ENCODE measurements at regions not wholly inside any gene's neighbourhood (a gene's known extent, or its start where the extent isn't known, plus 50 kb on each side); places are given as distances from the start of the nearest gene placed in this dataset.

DNA sequence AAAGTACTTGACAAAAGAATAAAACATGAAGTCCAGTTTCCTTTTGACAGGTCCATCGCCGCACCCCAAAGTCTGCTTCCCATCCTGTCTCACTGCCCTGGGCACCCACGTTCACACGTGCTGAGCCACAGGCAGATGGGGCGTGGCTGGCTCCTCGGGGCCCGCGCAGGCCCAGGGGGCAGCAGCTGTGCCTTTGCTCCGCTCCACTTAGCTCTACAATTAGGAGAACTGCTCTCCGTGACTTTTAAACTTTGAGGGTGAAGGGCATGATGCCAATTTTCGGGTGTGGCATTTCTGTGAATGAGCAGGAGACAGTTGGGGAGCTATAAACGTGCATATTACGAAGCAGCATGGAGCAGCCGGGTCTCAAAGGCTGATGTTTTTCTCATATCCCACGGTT, 152.4 kb downstream of the TDRD15 start:
- TF ChIP-seq, protein P1, sequence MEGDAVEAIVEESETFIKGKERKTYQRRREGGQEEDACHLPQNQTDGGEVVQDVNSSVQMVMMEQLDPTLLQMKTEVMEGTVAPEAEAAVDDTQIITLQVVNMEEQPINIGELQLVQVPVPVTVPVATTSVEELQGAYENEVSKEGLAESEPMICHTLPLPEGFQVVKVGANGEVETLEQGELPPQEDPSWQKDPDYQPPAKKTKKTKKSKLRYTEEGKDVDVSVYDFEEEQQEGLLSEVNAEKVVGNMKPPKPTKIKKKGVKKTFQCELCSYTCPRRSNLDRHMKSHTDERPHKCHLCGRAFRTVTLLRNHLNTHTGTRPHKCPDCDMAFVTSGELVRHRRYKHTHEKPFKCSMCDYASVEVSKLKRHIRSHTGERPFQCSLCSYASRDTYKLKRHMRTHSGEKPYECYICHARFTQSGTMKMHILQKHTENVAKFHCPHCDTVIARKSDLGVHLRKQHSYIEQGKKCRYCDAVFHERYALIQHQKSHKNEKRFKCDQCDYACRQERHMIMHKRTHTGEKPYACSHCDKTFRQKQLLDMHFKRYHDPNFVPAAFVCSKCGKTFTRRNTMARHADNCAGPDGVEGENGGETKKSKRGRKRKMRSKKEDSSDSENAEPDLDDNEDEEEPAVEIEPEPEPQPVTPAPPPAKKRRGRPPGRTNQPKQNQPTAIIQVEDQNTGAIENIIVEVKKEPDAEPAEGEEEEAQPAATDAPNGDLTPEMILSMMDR (IDR thresholded peaks at IDR 0.05): no peak
- DNase-seq (no peak), ATAC-seq (no peak)
- H3K4me3 ChIP-seq (ENCODE audit: low read length): no peak overlapping the region
- Mint-ChIP-seq H3K9me3 (no peaks in the 10 kb centered on the region), H3K27me3 (ENCODE audit: low read depth in 2 of 2) (no peaks in the 10 kb centered on the region), H3K27ac (no peak overlapping the region), H3K36me3 (no peaks in the 10 kb centered on the region), H3K4me3 (no peak overlapping the region), H3K4me1 (no peaks in the 10 kb centered on the region)
- no peaks in the 10 kb centered on the region for H3K4me1 ChIP-seq (ENCODE audit: control insufficient read depth, insufficient read depth, low read length)
- no peaks in the 10 kb centered on the region for H3K9me3 ChIP-seq (ENCODE audit: control insufficient read depth, insufficient read depth, low read length)
- WGBS (ENCODE audit: insufficient coverage): 82% methylated on average over 15 of the region's 15 CpGs
- H3K36me3 ChIP-seq (ENCODE audit: control insufficient read depth, insufficient read depth, low read length): no peaks in the 10 kb centered on the region
- intact Hi-C loops (cut with micrococcal nuclease): no loop called here
- no peak overlapping the region for H3K27ac ChIP-seq (ENCODE audit: low read length)
- no peaks in the 10 kb centered on the region for H3K27me3 ChIP-seq (ENCODE audit: control insufficient read depth, insufficient read depth, low read length)

DNA sequence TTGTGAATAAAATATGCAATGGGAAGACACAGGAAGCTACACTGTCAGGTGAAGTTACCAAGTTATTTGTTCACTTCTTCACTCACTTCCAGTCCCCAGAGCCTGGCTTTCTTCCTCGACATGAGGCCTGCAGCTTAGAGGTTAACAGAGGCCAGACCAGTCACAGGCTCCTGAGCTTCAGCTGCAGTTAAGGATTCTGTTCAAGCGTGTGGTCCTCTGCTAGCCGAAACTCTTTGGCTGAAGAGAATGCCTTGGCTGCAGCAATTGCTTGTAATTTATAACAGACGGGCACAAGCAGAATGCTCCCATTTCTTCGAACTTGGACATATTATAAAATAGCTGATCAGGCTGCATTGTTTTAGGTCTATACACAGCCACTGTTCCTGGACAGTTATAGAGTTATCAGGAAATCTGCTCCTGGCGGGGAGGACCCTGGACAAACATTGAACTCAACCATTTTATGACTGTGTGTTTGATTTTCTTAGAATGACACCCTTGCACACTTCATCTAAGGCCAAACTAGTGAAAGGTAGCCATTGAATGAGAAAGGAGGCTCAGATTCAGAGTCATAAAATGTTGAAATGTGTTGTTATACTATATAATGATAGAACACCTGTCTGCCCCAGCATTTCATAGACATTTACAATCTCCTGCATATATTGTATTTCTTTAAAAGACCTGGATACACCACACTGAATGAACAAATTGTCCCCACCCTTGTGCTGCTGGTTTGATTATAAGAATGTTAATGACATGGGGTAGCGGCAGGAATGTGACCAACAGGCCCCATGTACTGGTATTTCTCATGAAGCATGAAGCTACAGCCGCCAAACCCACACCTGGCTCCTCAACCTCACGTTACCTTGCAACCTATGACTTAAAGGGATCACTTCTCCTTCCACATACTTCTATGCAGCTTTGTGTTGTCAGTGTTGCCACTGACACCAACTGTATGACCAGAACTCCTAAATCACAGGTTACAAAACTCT, 153.6 kb downstream of the TDRD15 start:
- H3K36me3 Mint-ChIP-seq: no peaks in the 10 kb centered on the region
- intact Hi-C loops (cut with micrococcal nuclease): no loop called here

DNA sequence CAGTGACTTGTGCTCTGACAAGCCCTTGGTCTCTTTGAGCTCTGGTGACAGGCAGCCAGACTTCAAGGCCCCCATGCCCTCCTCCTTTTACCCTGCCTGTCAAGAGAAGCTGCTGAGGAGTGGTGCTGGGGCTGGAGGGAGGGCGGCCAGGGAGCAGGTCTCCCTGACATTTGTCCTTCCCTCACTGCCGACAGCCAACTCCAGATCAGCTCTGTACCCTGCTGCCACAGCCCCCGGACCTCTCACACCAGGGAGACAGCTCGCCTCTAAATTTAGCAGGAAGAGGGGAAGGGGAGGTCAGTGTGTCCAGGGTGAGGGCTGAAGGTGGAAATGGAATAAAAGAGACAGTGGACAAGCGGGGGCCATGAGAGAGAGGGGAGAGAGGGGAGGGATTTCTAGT, 155.8 kb downstream of the TDRD15 start:
- no peak overlapping the region for H3K4me3 ChIP-seq (ENCODE audit: low read length)
- 84% methylated on average over 5 of the region's 5 CpGs for WGBS (ENCODE audit: insufficient coverage)
- no peak overlapping the region for H3K27ac ChIP-seq (ENCODE audit: low read length)
- Mint-ChIP-seq H3K4me1 (no peaks in the 10 kb centered on the region), H3K36me3 (no peaks in the 10 kb centered on the region), H3K9me3 (no peaks in the 10 kb centered on the region), H3K27me3 (ENCODE audit: low read depth in 2 of 2) (peaks cover 0 to 2% of the 10 kb centered on the region in 2 donors), H3K4me3 (no peak overlapping the region), H3K27ac (no peak overlapping the region)
- ATAC-seq: no peak
- no peaks in the 10 kb centered on the region for H3K4me1 ChIP-seq (ENCODE audit: control insufficient read depth, insufficient read depth, low read length)
- no peaks in the 10 kb centered on the region for H3K36me3 ChIP-seq (ENCODE audit: control insufficient read depth, insufficient read depth, low read length)
- intact Hi-C loops (cut with micrococcal nuclease): no loop called here
- no peak for DNase-seq
- no peaks in the 10 kb centered on the region for H3K9me3 ChIP-seq (ENCODE audit: control insufficient read depth, insufficient read depth, low read length)
- TF ChIP-seq, protein P1 (IDR thresholded peaks at IDR 0.05): no peak
- no peaks in the 10 kb centered on the region for H3K27me3 ChIP-seq (ENCODE audit: control insufficient read depth, insufficient read depth, low read length)

More for the DNA sequence above, 153.6 kb downstream of the TDRD15 start:
- no peaks in the 10 kb centered on the region for H3K4me1 Mint-ChIP-seq
- ATAC-seq (no peak), DNase-seq (no peak)
- H3K36me3 ChIP-seq (ENCODE audit: control insufficient read depth, insufficient read depth, low read length): no peaks in the 10 kb centered on the region
- TF ChIP-seq, protein P1 (IDR thresholded peaks at IDR 0.05): no peak
- no peaks in the 10 kb centered on the region for H3K9me3 ChIP-seq (ENCODE audit: control insufficient read depth, insufficient read depth, low read length)
- no peak overlapping the region for H3K27ac Mint-ChIP-seq
- H3K27ac ChIP-seq (ENCODE audit: low read length): no peak overlapping the region
- H3K4me3 ChIP-seq (ENCODE audit: low read length): no peak overlapping the region
- H3K9me3 Mint-ChIP-seq: no peaks in the 10 kb centered on the region
- 88% methylated on average over 8 of the region's 9 CpGs for WGBS (ENCODE audit: insufficient coverage)
- H3K4me1 ChIP-seq (ENCODE audit: control insufficient read depth, insufficient read depth, low read length): no peaks in the 10 kb centered on the region
- H3K4me3 Mint-ChIP-seq: no peak overlapping the region
- H3K27me3 Mint-ChIP-seq (ENCODE audit: low read depth in 2 of 2): peaks cover 0 to 2% of the 10 kb centered on the region in 2 donors
- no peaks in the 10 kb centered on the region for H3K27me3 ChIP-seq (ENCODE audit: control insufficient read depth, insufficient read depth, low read length)
